CD4-positive, CD25-positive, alpha-beta regulatory T cell (primary cell): ENCODE measurements at regions not wholly inside any gene's neighbourhood (a gene's known extent, or its start where the extent isn't known, plus 50 kb on each side); places are given as distances from the start of the nearest gene placed in this dataset.

Source experiments
- ATAC-seq, 2 donors: fragments of 150-1000 bp; cut with Tn5 transposase; one replicate each; pipeline ENCODE4 v1.10.0; 2021; ENCODE audit warnings: low read depth in 2 of 2, moderate number of reproducible peaks in 2 of 2, moderate library complexity in 1 of 2
- DNase-seq, 3 donors: peaks; one replicate each; pipeline versions ENCODE4 v3.0.0 to v3.0.0-alpha.2; 2012 to 2022; ENCODE audit warnings: mixed read lengths in 1 of 3
- H3K27ac ChIP-seq: one replicate; pipeline ENCODE4 v1.7.0; 2013; ENCODE audit warnings: mild to moderate bottlenecking, low read length; ENCODE audit not compliant: insufficient read depth, poor library complexity, severe bottlenecking
- H3K27me3 ChIP-seq: one replicate; pipeline ENCODE4 v1.7.0; 2013; ENCODE audit warnings: low read length; ENCODE audit not compliant: control insufficient read depth, insufficient read depth
- H3K36me3 ChIP-seq: one replicate; pipeline ENCODE4 v1.7.0; 2013; ENCODE audit warnings: mild to moderate bottlenecking, low read length, moderate library complexity; ENCODE audit not compliant: control insufficient read depth, insufficient read depth
- H3K4me1 ChIP-seq: 2 replicates; pipeline ENCODE4 v1.7.0; 2013; ENCODE audit warnings: mild to moderate bottlenecking, low read length; ENCODE audit not compliant: insufficient read depth, control insufficient read depth, poor library complexity, severe bottlenecking
- H3K4me3 ChIP-seq: one replicate; pipeline ENCODE4 v1.7.0; 2013; ENCODE audit warnings: low read depth, mild to moderate bottlenecking, low read length, moderate library complexity
- H3K9me3 ChIP-seq, 2 experiments: 1 replicate in 1 of 2; 2 replicates in 1 of 2; pipeline ENCODE4 v1.7.0; 2013; ENCODE audit warnings: low read length in 2 of 2, mild to moderate bottlenecking in 1 of 2, moderate library complexity in 1 of 2; ENCODE audit not compliant: control insufficient read depth in 2 of 2
- H3K27ac Mint-ChIP-seq, 3 donors: one replicate each; pipeline ENCODE4 v1.8.0; 2020 to 2022; ENCODE audit warnings: mild to moderate bottlenecking in 3 of 3, mixed read lengths in 3 of 3, moderate library complexity in 2 of 3
- H3K27me3 Mint-ChIP-seq: one replicate; pipeline ENCODE4 v1.8.0; 2022; ENCODE audit warnings: mild to moderate bottlenecking, mixed read lengths
- H3K36me3 Mint-ChIP-seq: one replicate; pipeline ENCODE4 v1.8.0; 2020; ENCODE audit warnings: mixed read lengths
- H3K4me1 Mint-ChIP-seq, 4 donors: one replicate each; pipeline ENCODE4 v1.8.0; 2020 to 2022; ENCODE audit warnings: mixed read lengths in 4 of 4, mild to moderate bottlenecking in 1 of 4
- H3K4me3 Mint-ChIP-seq, 4 donors: one replicate each; pipeline ENCODE4 v1.8.0; 2020 to 2022; ENCODE audit warnings: mild to moderate bottlenecking in 4 of 4, mixed read lengths in 4 of 4, moderate library complexity in 3 of 4
- H3K9me3 Mint-ChIP-seq, 7 donors: one replicate each; pipeline ENCODE4 v1.8.0; 2020 to 2022; ENCODE audit warnings: mixed read lengths in 7 of 7, mild to moderate bottlenecking in 3 of 7, moderate library complexity in 2 of 7

- no peaks in the 10 kb centered on the region for H3K27me3 ChIP-seq
- no peak overlapping the region for H3K27ac ChIP-seq
- Mint-ChIP-seq H3K27ac (no peak overlapping the region), H3K9me3 (peaks cover 0 to 2% (median 0%) of the 10 kb centered on the region in 7 donors), H3K27me3 (no peaks in the 10 kb centered on the region), H3K4me1 (peaks cover 8 to 18% (median 16%) of the 10 kb centered on the region in 4 donors), H3K4me3 (peak overlapping the region in 1 of 4 donors; percentile 58), H3K36me3 (no peaks in the 10 kb centered on the region)
- no peak overlapping the region for H3K4me3 ChIP-seq
- no peaks in the 10 kb centered on the region for H3K4me1 ChIP-seq
- no peak for DNase-seq
- ATAC-seq: no peak
- H3K36me3 ChIP-seq: no peaks in the 10 kb centered on the region
- no peaks in the 10 kb centered on the region for H3K9me3 ChIP-seq
These were observed 169.3 kb downstream of the CASP12 start for GRCh38 chr11:104728927-104729326.

GRCh38 chr11:104727768-104728167 lies 170.5 kb downstream of the CASP12 start:
- no peak for ATAC-seq

GRCh38 chr11:104727095-104727494 lies 171.2 kb downstream of the CASP12 start:
- H3K9me3 ChIP-seq: no peaks in the 10 kb centered on the region
- H3K27ac ChIP-seq: no peak overlapping the region
- no peaks in the 10 kb centered on the region for H3K36me3 ChIP-seq
- peaks cover 0 to 13% (median 4%) of the 10 kb centered on the region in 7 donors for H3K9me3 Mint-ChIP-seq
- no peak overlapping the region for H3K27ac Mint-ChIP-seq
- H3K4me1 ChIP-seq: no peaks in the 10 kb centered on the region
- DNase-seq (no peak), ATAC-seq (no peak)
- no peaks in the 10 kb centered on the region for H3K36me3 Mint-ChIP-seq
- H3K27me3 ChIP-seq: no peaks in the 10 kb centered on the region
- H3K27me3 Mint-ChIP-seq: no peaks in the 10 kb centered on the region
- no peak overlapping the region for H3K4me3 ChIP-seq
- H3K4me1 Mint-ChIP-seq: peaks cover 8 to 12% (median 10%) of the 10 kb centered on the region in 4 donors
- no peak overlapping the region for H3K4me3 Mint-ChIP-seq

More at GRCh38 chr11:104727768-104728167, 170.5 kb downstream of the CASP12 start:
- Histone ChIP-seq H3K4me3 (no peak overlapping the region), H3K4me1 (no peaks in the 10 kb centered on the region), H3K9me3 (no peaks in the 10 kb centered on the region), H3K27ac (no peak overlapping the region), H3K36me3 (no peaks in the 10 kb centered on the region), H3K27me3 (no peaks in the 10 kb centered on the region)
- H3K4me3 Mint-ChIP-seq: no peak overlapping the region
- no peaks in the 10 kb centered on the region for H3K27me3 Mint-ChIP-seq
- H3K9me3 Mint-ChIP-seq: peaks cover 0 to 11% (median 3%) of the 10 kb centered on the region in 7 donors
- DNase-seq: no peak
- H3K4me1 Mint-ChIP-seq: peaks cover 8 to 18% (median 16%) of the 10 kb centered on the region in 4 donors
- H3K27ac Mint-ChIP-seq: no peak overlapping the region
- H3K36me3 Mint-ChIP-seq: no peaks in the 10 kb centered on the region

GRCh38 chr11:104725796-104726408 lies 172.4 kb downstream of the CASP12 start:
- no peak overlapping the region for H3K4me3 Mint-ChIP-seq
- Histone ChIP-seq H3K27me3 (no peaks in the 10 kb centered on the region), H3K36me3 (no peaks in the 10 kb centered on the region), H3K27ac (no peak overlapping the region), H3K9me3 (no peaks in the 10 kb centered on the region), H3K4me3 (no peak overlapping the region), H3K4me1 (no peaks in the 10 kb centered on the region)
- no peaks in the 10 kb centered on the region for H3K36me3 Mint-ChIP-seq
- H3K27ac Mint-ChIP-seq: no peak overlapping the region
- peaks cover 0 to 7% (median 5%) of the 10 kb centered on the region in 4 donors for H3K4me1 Mint-ChIP-seq
- H3K9me3 Mint-ChIP-seq: peaks cover 0 to 17% (median 4%) of the 10 kb centered on the region in 7 donors
- no peaks in the 10 kb centered on the region for H3K27me3 Mint-ChIP-seq
- DNase-seq (no peak), ATAC-seq (no peak)

- Histone ChIP-seq H3K27me3 (no peaks in the 10 kb centered on the region), H3K4me3 (no peak overlapping the region), H3K36me3 (no peaks in the 10 kb centered on the region), H3K27ac (no peak overlapping the region), H3K4me1 (peaks cover 9% of the 10 kb centered on the region), H3K9me3 (no peaks in the 10 kb centered on the region)
- H3K36me3 Mint-ChIP-seq: no peaks in the 10 kb centered on the region
- peak overlapping the region in 1 of 3 donors; percentile 9 for H3K27ac Mint-ChIP-seq
- H3K4me1 Mint-ChIP-seq: peaks cover 14 to 29% (median 24%) of the 10 kb centered on the region in 4 donors
- DNase-seq: no peak
- peaks cover 0 to 13% (median 4%) of the 10 kb centered on the region in 7 donors for H3K9me3 Mint-ChIP-seq
- H3K27me3 Mint-ChIP-seq: no peaks in the 10 kb centered on the region
- no peak for ATAC-seq
- no peak overlapping the region for H3K4me3 Mint-ChIP-seq
These were observed 184.9 kb downstream of the CASP12 start for GRCh38 chr11:104713401-104713800.

- ATAC-seq (peak; percentile 94 to 97), DNase-seq (peak; percentile 56 to 97 (median 89))
- Histone ChIP-seq H3K27me3 (no peaks in the 10 kb centered on the region), H3K4me3 (peak overlapping the region; percentile 91), H3K4me1 (peaks cover 60% of the 10 kb centered on the region), H3K9me3 (no peaks in the 10 kb centered on the region), H3K27ac (peak overlapping the region; percentile 85), H3K36me3 (no peaks in the 10 kb centered on the region)
- peak overlapping the region; percentile 73 to 88 (median 80) for H3K4me3 Mint-ChIP-seq
- peak overlapping the region; percentile 93 to 99 (median 95) for H3K27ac Mint-ChIP-seq
- peaks cover 0 to 5% (median 0%) of the 10 kb centered on the region in 7 donors for H3K9me3 Mint-ChIP-seq
- H3K36me3 Mint-ChIP-seq: no peaks in the 10 kb centered on the region
- peaks cover 45 to 75% (median 61%) of the 10 kb centered on the region in 4 donors for H3K4me1 Mint-ChIP-seq
- no peaks in the 10 kb centered on the region for H3K27me3 Mint-ChIP-seq
These were observed 192.6 kb downstream of the CASP12 start for GRCh38 chr11:104705490-104706190.

GRCh38 chr11:104704888-104705287 lies 193.4 kb downstream of the CASP12 start:
- no peaks in the 10 kb centered on the region for H3K36me3 ChIP-seq
- H3K9me3 Mint-ChIP-seq: peaks cover 0 to 5% (median 0%) of the 10 kb centered on the region in 7 donors
- peaks cover 50 to 78% (median 61%) of the 10 kb centered on the region in 4 donors for H3K4me1 Mint-ChIP-seq
- no peaks in the 10 kb centered on the region for H3K27me3 Mint-ChIP-seq
- peak in 1 of 3 donors; percentile 42 for DNase-seq
- H3K27ac ChIP-seq: peak overlapping the region; percentile 85
- H3K27ac Mint-ChIP-seq: peak overlapping the region; percentile 93 to 99 (median 95)
- H3K27me3 ChIP-seq: no peaks in the 10 kb centered on the region
- peaks cover 68% of the 10 kb centered on the region for H3K4me1 ChIP-seq
- peak overlapping the region; percentile 73 to 88 (median 80) for H3K4me3 Mint-ChIP-seq
- H3K36me3 Mint-ChIP-seq: no peaks in the 10 kb centered on the region
- no peaks in the 10 kb centered on the region for H3K9me3 ChIP-seq
- no peak for ATAC-seq
- peak overlapping the region; percentile 91 for H3K4me3 ChIP-seq
